Glutamatergic neuron (in vitro differentiated cells): ENCODE measurements at regions not wholly inside any gene's neighbourhood (a gene's known extent, or its start where the extent isn't known, plus 50 kb on each side); places are given as distances from the start of the nearest gene placed in this dataset.

Experiments used
- DNase-seq: peaks from one replicate; pipeline ENCODE4 v3.0.0; 2022
- H3K27ac Mint-ChIP-seq: one replicate; pipeline ENCODE4 v1.8.0; 2020; ENCODE audit warnings: mild to moderate bottlenecking, mixed read lengths, inconsistent platforms; ENCODE audit not compliant: unreplicated experiment
- H3K27me3 Mint-ChIP-seq: one replicate; pipeline ENCODE4 v1.8.0; 2020; ENCODE audit warnings: mild to moderate bottlenecking, moderate library complexity, mixed read lengths, inconsistent platforms; ENCODE audit not compliant: unreplicated experiment
- H3K36me3 Mint-ChIP-seq: one replicate; pipeline ENCODE4 v1.8.0; 2020; ENCODE audit warnings: mild to moderate bottlenecking, mixed read lengths, inconsistent platforms; ENCODE audit not compliant: unreplicated experiment
- H3K4me1 Mint-ChIP-seq: one replicate; pipeline ENCODE4 v1.8.0; 2020; ENCODE audit warnings: mild to moderate bottlenecking, low read depth, mixed read lengths, inconsistent platforms; ENCODE audit not compliant: unreplicated experiment
- H3K4me3 Mint-ChIP-seq: one replicate; pipeline ENCODE4 v1.8.0; 2020; ENCODE audit warnings: mild to moderate bottlenecking, mixed read lengths, inconsistent platforms; ENCODE audit not compliant: unreplicated experiment
- H3K9me3 Mint-ChIP-seq: one replicate; pipeline ENCODE4 v1.8.0; 2020; ENCODE audit warnings: mild to moderate bottlenecking, moderate library complexity, mixed read lengths, inconsistent platforms; ENCODE audit not compliant: unreplicated experiment
- TF ChIP-seq, protein P1 (sequence below): fragments of 200-600 bp; sonication (generic); IDR thresholded peaks from one replicate; pipeline ENCODE4 v1.5.0; 2021; ENCODE audit not compliant: partially characterized antibody, unreplicated experiment

- Mint-ChIP-seq H3K4me3 (no peak overlapping the region), H3K36me3 (no peaks in the 10 kb centered on the region), H3K27me3 (no peaks in the 10 kb centered on the region), H3K9me3 (peaks cover 3% of the 10 kb centered on the region), H3K27ac (no peak overlapping the region), H3K4me1 (no peaks in the 10 kb centered on the region)
- no peak for DNase-seq
- TF ChIP-seq, protein P1, sequence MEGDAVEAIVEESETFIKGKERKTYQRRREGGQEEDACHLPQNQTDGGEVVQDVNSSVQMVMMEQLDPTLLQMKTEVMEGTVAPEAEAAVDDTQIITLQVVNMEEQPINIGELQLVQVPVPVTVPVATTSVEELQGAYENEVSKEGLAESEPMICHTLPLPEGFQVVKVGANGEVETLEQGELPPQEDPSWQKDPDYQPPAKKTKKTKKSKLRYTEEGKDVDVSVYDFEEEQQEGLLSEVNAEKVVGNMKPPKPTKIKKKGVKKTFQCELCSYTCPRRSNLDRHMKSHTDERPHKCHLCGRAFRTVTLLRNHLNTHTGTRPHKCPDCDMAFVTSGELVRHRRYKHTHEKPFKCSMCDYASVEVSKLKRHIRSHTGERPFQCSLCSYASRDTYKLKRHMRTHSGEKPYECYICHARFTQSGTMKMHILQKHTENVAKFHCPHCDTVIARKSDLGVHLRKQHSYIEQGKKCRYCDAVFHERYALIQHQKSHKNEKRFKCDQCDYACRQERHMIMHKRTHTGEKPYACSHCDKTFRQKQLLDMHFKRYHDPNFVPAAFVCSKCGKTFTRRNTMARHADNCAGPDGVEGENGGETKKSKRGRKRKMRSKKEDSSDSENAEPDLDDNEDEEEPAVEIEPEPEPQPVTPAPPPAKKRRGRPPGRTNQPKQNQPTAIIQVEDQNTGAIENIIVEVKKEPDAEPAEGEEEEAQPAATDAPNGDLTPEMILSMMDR, result no peak
Measured at GRCh38 chr17:53496356-53496755, 326.4 kb upstream of the KIF2B start.

DNA sequence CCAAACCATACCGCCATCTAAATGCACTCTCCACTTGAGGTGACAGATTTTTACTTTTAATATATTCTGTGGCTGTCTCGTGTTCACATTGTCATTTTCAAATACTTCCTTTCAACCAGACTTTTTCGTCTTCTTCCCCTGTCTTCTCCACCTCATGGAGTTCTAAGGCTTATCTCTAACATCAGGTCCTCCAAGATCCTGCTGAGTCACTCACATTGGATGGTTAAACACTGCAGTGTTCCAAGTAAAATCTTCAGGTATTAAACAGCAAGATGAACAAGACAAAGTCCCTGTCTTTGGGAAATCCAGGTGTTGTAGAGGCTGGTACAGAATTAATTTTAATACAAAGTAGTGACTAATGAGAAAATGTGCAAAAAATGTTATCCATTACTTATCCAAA is 330.2 kb upstream of the KIF2B start:
- H3K9me3 Mint-ChIP-seq, result peaks cover 3% of the 10 kb centered on the region
- no peaks in the 10 kb centered on the region for H3K27me3 Mint-ChIP-seq
- H3K4me1 Mint-ChIP-seq, result no peaks in the 10 kb centered on the region
- H3K27ac Mint-ChIP-seq, result no peak overlapping the region
- no peaks in the 10 kb centered on the region for H3K36me3 Mint-ChIP-seq
- TF ChIP-seq, protein P1, result no peak
- no peak for DNase-seq
- H3K4me3 Mint-ChIP-seq, result no peak overlapping the region

GRCh38 chr17:53490447-53490968 is 332.2 kb upstream of the KIF2B start:
- TF ChIP-seq, protein P1, result no peak
- no peaks in the 10 kb centered on the region for H3K4me1 Mint-ChIP-seq
- H3K4me3 Mint-ChIP-seq, result no peak overlapping the region
- no peak for DNase-seq
- no peaks in the 10 kb centered on the region for H3K36me3 Mint-ChIP-seq
- H3K27me3 Mint-ChIP-seq, result no peaks in the 10 kb centered on the region
- peaks cover 3% of the 10 kb centered on the region for H3K9me3 Mint-ChIP-seq
- no peak overlapping the region for H3K27ac Mint-ChIP-seq

- no peaks in the 10 kb centered on the region for H3K9me3 Mint-ChIP-seq
- DNase-seq, result no peak
Measured at GRCh38 chr17:53483704-53484103, 339.0 kb upstream of the KIF2B start.

DNA sequence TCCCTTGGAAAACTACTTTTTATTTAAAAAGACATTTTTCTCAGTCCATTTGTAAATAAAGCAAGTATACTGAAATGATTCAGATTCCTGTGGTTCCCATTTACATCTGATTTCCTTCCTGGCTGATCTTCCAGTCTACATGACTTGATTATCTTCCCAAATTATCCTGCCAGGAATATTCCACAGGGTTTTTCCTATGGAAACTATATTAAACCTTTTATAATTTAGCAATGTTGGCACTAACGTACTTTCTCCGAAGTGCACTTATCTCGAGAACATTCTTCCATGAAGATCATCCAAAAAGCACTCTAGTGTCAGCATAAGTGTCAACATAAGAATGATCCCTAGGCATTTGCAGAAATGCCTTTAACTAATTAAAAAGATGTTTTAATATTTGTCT is 347.7 kb upstream of the KIF2B start:
- TF ChIP-seq, protein P1, result no peak
- no peaks in the 10 kb centered on the region for H3K4me1 Mint-ChIP-seq
- no peaks in the 10 kb centered on the region for H3K36me3 Mint-ChIP-seq
- H3K9me3 Mint-ChIP-seq, result no peaks in the 10 kb centered on the region
- DNase-seq, result no peak
- no peak overlapping the region for H3K4me3 Mint-ChIP-seq
- H3K27me3 Mint-ChIP-seq, result no peaks in the 10 kb centered on the region
- H3K27ac Mint-ChIP-seq, result no peak overlapping the region

More at GRCh38 chr17:53483704-53484103, 339.0 kb upstream of the KIF2B start:
- H3K27ac Mint-ChIP-seq, result no peak overlapping the region
- no peaks in the 10 kb centered on the region for H3K4me1 Mint-ChIP-seq
- no peaks in the 10 kb centered on the region for H3K36me3 Mint-ChIP-seq
- H3K4me3 Mint-ChIP-seq, result no peak overlapping the region
- TF ChIP-seq, protein P1, result no peak
- H3K27me3 Mint-ChIP-seq, result no peaks in the 10 kb centered on the region
